ENCODE measurements at regions not wholly inside any gene's neighbourhood (a gene's known extent, or its start where the extent isn't known, plus 50 kb on each side); places are given as distances from the start of the nearest gene placed in this dataset.
A peak's percentile ranks its signal among the peaks of the same experiment; 100 is the strongest.

DNA sequence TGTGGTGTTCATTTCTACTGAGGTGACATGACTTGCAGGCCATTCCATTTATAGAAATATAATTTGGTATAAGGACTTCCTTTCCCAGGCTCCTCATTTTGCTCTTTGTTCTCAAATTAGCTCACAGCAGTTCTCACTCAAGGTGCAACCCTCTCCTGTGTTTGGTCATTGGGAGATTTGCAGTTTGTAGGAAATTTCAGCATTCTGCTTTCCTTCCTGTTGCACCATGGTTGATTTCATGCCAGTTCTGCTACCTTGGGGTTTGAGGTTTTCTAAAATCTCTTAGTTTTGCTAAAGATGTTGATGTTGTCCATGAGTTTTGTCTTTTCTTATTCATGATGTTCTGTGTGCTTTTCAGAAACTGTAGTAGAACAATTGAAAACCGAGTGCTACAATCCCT, 65.7 kb upstream of the PROK2 start:
- intact Hi-C loops (cut with micrococcal nuclease) = no loop called here
- H3K79me2 ChIP-seq (ENCODE audit: insufficient read depth, low read length) = no peaks in the 10 kb centered on the region
- H3K4me3 ChIP-seq (replicated peaks in 1 of 3; ENCODE audit: low read depth in 2 of 3, low read length in 3 of 3) = peak overlapping the region in 1 of 3 experiments; percentile 7
- Mint-ChIP-seq H3K4me3 (no peak overlapping the region), H3K27ac (peak overlapping the region in 2 of 7 donors; percentile 26 to 59), H3K4me1 (peaks cover 35% of the 10 kb centered on the region), H3K36me3 (no peaks in the 10 kb centered on the region), H3K9me3 (no peaks in the 10 kb centered on the region), H3K27me3 (ENCODE audit: low read depth in 3 of 3) (peaks cover 0 to 2% (median 1%) of the 10 kb centered on the region in 3 donors)
- no peaks in the 10 kb centered on the region for H3K9me3 ChIP-seq (replicated peaks in 1 of 2; ENCODE audit: control insufficient read depth in 1 of 2, insufficient read depth in 1 of 2, low read length in 2 of 2)
- H3K4me2 ChIP-seq (replicated peaks; ENCODE audit: extremely low read depth, low read length, poor library complexity, severe bottlenecking) = peak overlapping the region; percentile 23
- no peak overlapping the region for H3K9ac ChIP-seq (ENCODE audit: insufficient read depth, low read length, poor library complexity, severe bottlenecking)
- no peaks in the 10 kb centered on the region for H3K36me3 ChIP-seq (replicated peaks in 1 of 2; ENCODE audit: control insufficient read depth in 1 of 2, insufficient read depth in 2 of 2, low read length in 2 of 2)
- peaks cover 10 to 34% of the 10 kb centered on the region in 2 donors for H3K4me1 ChIP-seq (ENCODE audit: control insufficient read depth in 1 of 2, insufficient read depth in 2 of 2, low read length in 2 of 2)
- no peak overlapping the region for H3K27ac ChIP-seq (ENCODE audit: low read depth in 1 of 2, low read length in 2 of 2)
- peak overlapping the region; percentile 2 for H2AFZ ChIP-seq (ENCODE audit: insufficient read depth, low read depth, low read length, poor library complexity, severe bottlenecking)
- H3K27me3 ChIP-seq (ENCODE audit: control insufficient read depth in 2 of 2, insufficient read depth in 2 of 2, low read length in 2 of 2) = no peaks in the 10 kb centered on the region
- DNase-seq = peak in 1 of 3 donors; percentile 11
- TF ChIP-seq, protein P1, sequence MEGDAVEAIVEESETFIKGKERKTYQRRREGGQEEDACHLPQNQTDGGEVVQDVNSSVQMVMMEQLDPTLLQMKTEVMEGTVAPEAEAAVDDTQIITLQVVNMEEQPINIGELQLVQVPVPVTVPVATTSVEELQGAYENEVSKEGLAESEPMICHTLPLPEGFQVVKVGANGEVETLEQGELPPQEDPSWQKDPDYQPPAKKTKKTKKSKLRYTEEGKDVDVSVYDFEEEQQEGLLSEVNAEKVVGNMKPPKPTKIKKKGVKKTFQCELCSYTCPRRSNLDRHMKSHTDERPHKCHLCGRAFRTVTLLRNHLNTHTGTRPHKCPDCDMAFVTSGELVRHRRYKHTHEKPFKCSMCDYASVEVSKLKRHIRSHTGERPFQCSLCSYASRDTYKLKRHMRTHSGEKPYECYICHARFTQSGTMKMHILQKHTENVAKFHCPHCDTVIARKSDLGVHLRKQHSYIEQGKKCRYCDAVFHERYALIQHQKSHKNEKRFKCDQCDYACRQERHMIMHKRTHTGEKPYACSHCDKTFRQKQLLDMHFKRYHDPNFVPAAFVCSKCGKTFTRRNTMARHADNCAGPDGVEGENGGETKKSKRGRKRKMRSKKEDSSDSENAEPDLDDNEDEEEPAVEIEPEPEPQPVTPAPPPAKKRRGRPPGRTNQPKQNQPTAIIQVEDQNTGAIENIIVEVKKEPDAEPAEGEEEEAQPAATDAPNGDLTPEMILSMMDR (IDR thresholded peaks at IDR 0.05) = no peak
- WGBS (ENCODE audit: insufficient coverage) = no CpG with 5 or more reads among the region's 1 CpG
- no peaks in the 10 kb centered on the region for H4K20me1 ChIP-seq (ENCODE audit: insufficient read depth, low read length)

DNA sequence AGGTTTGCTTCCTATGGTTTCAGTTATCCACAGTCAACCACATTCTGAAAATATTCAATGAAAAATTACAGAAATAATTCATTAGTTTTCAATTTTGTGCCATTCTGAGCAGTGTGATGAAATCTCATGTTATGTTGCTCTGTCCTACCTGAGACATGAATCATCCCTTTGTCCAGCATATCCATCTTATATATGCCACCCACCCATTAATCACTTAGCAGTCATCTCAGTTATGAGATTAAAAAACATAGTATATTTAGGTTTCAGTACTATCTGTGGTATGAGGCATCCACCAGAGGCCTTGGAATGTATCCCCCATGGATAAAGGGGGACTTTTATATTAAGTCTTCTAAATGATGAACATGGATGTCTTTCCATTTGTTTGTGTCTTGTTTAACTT, 64.7 kb upstream of the PROK2 start:
- intact Hi-C loops (cut with micrococcal nuclease) = loop anchor here in 1 of 2 donors (10.0 kb wide), 1 partner anchor 65 kb away; the partner anchor contains the start of gene PROK2
- Histone ChIP-seq H4K20me1 (ENCODE audit: insufficient read depth, low read length) (no peaks in the 10 kb centered on the region), H3K9me3 (replicated peaks in 1 of 2; ENCODE audit: control insufficient read depth in 1 of 2, insufficient read depth in 1 of 2, low read length in 2 of 2) (no peaks in the 10 kb centered on the region), H3K4me1 (ENCODE audit: control insufficient read depth in 1 of 2, insufficient read depth in 2 of 2, low read length in 2 of 2) (peaks cover 10 to 32% of the 10 kb centered on the region in 2 donors), H3K36me3 (replicated peaks in 1 of 2; ENCODE audit: control insufficient read depth in 1 of 2, insufficient read depth in 2 of 2, low read length in 2 of 2) (no peaks in the 10 kb centered on the region), H3K9ac (ENCODE audit: insufficient read depth, low read length, poor library complexity, severe bottlenecking) (no peak overlapping the region), H2AFZ (ENCODE audit: insufficient read depth, low read depth, low read length, poor library complexity, severe bottlenecking) (no peak overlapping the region), H3K27me3 (ENCODE audit: control insufficient read depth in 2 of 2, insufficient read depth in 2 of 2, low read length in 2 of 2) (no peaks in the 10 kb centered on the region), H3K27ac (ENCODE audit: low read depth in 1 of 2, low read length in 2 of 2) (no peak overlapping the region), H3K4me3 (replicated peaks in 1 of 3; ENCODE audit: low read depth in 2 of 3, low read length in 3 of 3) (no peak overlapping the region), H3K4me2 (replicated peaks; ENCODE audit: extremely low read depth, low read length, poor library complexity, severe bottlenecking) (no peak overlapping the region), H3K79me2 (ENCODE audit: insufficient read depth, low read length) (no peaks in the 10 kb centered on the region)
- no peak overlapping the region for H3K27ac Mint-ChIP-seq
- no peaks in the 10 kb centered on the region for H3K36me3 Mint-ChIP-seq
- TF ChIP-seq, protein P1 (IDR thresholded peaks at IDR 0.05) = no peak
- DNase-seq = no peak
- peaks cover 33% of the 10 kb centered on the region for H3K4me1 Mint-ChIP-seq
- no peaks in the 10 kb centered on the region for H3K9me3 Mint-ChIP-seq
- H3K27me3 Mint-ChIP-seq (ENCODE audit: low read depth in 3 of 3) = peaks cover 0 to 2% (median 1%) of the 10 kb centered on the region in 3 donors
- H3K4me3 Mint-ChIP-seq = no peak overlapping the region
